NCI-H1092 (cell line): ENCODE measurements at regions not wholly inside any gene's neighbourhood (a gene's known extent, or its start where the extent isn't known, plus 50 kb on each side); places are given as distances from the start of the nearest gene placed in this dataset.

ENCODE experiments used
- DNase-seq: peaks from one replicate; lab custom pipeline; 2025; lab: John Stamatoyannopoulos, UW

- DNase-seq, result no peak
Observed at GRCh38 chrX:122771933-122772332, 412.1 kb upstream of the GRIA3 start.

GRCh38 chrX:122777766-122778165 is 406.3 kb upstream of the GRIA3 start:
- no peak for DNase-seq

GRCh38 chrX:122783918-122784317 is 400.2 kb upstream of the GRIA3 start:
- no peak for DNase-seq

- DNase-seq, result no peak
Observed at GRCh38 chrX:122787231-122787630, 396.8 kb upstream of the GRIA3 start.

- no peak for DNase-seq
Observed at GRCh38 chrX:122788216-122788615, 395.9 kb upstream of the GRIA3 start.

GRCh38 chrX:122790376-122791095 is 393.5 kb upstream of the GRIA3 start:
- no peak for DNase-seq

- no peak for DNase-seq
Observed at GRCh38 chrX:122813876-122814275, 370.2 kb upstream of the GRIA3 start.

GRCh38 chrX:122816288-122816687 is 367.8 kb upstream of the GRIA3 start:
- no peak for DNase-seq

GRCh38 chrX:122817321-122817955 is 366.6 kb upstream of the GRIA3 start:
- DNase-seq, result no peak

GRCh38 chrX:122818068-122818467 is 366.0 kb upstream of the GRIA3 start:
- no peak for DNase-seq

- DNase-seq, result no peak
Observed at GRCh38 chrX:122833230-122833629, 350.8 kb upstream of the GRIA3 start.

GRCh38 chrX:122835886-122836285 is 348.2 kb upstream of the GRIA3 start:
- DNase-seq, result no peak

GRCh38 chrX:122850326-122850725 is 333.8 kb upstream of the GRIA3 start:
- no peak for DNase-seq

GRCh38 chrX:122856205-122856604 is 327.9 kb upstream of the GRIA3 start:
- DNase-seq, result no peak

- no peak for DNase-seq
Observed at GRCh38 chrX:122857734-122858133, 326.3 kb upstream of the GRIA3 start.

- DNase-seq, result no peak
Observed at GRCh38 chrX:122863067-122863466, 321.0 kb upstream of the GRIA3 start.

- no peak for DNase-seq
Observed at GRCh38 chrX:122866532-122866931, 317.5 kb upstream of the GRIA3 start.

- DNase-seq, result no peak
Observed at GRCh38 chrX:122868631-122869030, 315.4 kb upstream of the GRIA3 start.

- no peak for DNase-seq
Observed at GRCh38 chrX:122869171-122869570, 314.9 kb upstream of the GRIA3 start.

GRCh38 chrX:122878269-122878668 is 305.8 kb upstream of the GRIA3 start:
- no peak for DNase-seq

GRCh38 chrX:122880952-122881351 is 303.1 kb upstream of the GRIA3 start:
- DNase-seq, result no peak

- DNase-seq, result no peak
Observed at GRCh38 chrX:122890729-122891128, 293.3 kb upstream of the GRIA3 start.

- DNase-seq, result no peak
Observed at GRCh38 chrX:122906726-122907125, 277.4 kb upstream of the GRIA3 start.

- no peak for DNase-seq
Observed at GRCh38 chrX:122907375-122907774, 276.7 kb upstream of the GRIA3 start.
